Naive thymus-derived CD8-positive, alpha-beta T cell (primary cell): ENCODE measurements at regions not wholly inside any gene's neighbourhood (a gene's known extent, or its start where the extent isn't known, plus 50 kb on each side); places are given as distances from the start of the nearest gene placed in this dataset.
"Not testable (repeated sequence)": the region's sequence is repeated elsewhere in the genome, so short reads cannot be mapped to it uniquely, and the experiment has no call there.

Experiments used
- ATAC-seq, 2 donors: fragments of 150-1000 bp; cut with Tn5 transposase in 1 of 2; sonication (Bioruptor Pico), chemical (Tn5 transposase) in 1 of 2; 1 replicate in 1 of 2; 2 replicates in 1 of 2; pipeline ENCODE4 v1.10.0; 2021; ENCODE audit warnings: mild to moderate bottlenecking in 2 of 2, moderate library complexity in 2 of 2
- POLR2A ChIA-PET: fragments of 350-600 bp; sonication (Branson Sonifier 250); formaldehyde crosslinking; loops from one replicate; lab custom pipeline; 2021; ENCODE audit warnings: antibody characterized with exemption; lab: Charles Lee
- DNase-seq, 10 donors: peaks; one replicate each; pipeline versions ENCODE4 v3.0.0 to v3.0.0-alpha.2; 2020 to 2022
- H3K27ac Mint-ChIP-seq, 10 donors: one replicate each; pipeline ENCODE4 v1.8.0; 2020 to 2022; ENCODE audit warnings: mild to moderate bottlenecking in 10 of 10, mixed read lengths in 10 of 10, moderate library complexity in 4 of 10, inconsistent platforms in 1 of 10
- H3K27me3 Mint-ChIP-seq, 5 donors: one replicate each; pipeline ENCODE4 v1.8.0; 2021 to 2022; ENCODE audit warnings: mixed read lengths in 5 of 5
- H3K36me3 Mint-ChIP-seq, 3 donors: one replicate each; pipeline ENCODE4 v1.8.0; 2020 to 2022; ENCODE audit warnings: mixed read lengths in 3 of 3, mild to moderate bottlenecking in 2 of 3, inconsistent platforms in 1 of 3
- H3K4me1 Mint-ChIP-seq, 4 donors: one replicate each; pipeline ENCODE4 v1.8.0; 2021 to 2022; ENCODE audit warnings: mixed read lengths in 4 of 4
- H3K4me3 Mint-ChIP-seq, 10 donors: one replicate each; pipeline ENCODE4 v1.8.0; 2020 to 2022; ENCODE audit warnings: mild to moderate bottlenecking in 10 of 10, mixed read lengths in 10 of 10, moderate library complexity in 6 of 10, inconsistent platforms in 1 of 10
- H3K9me3 Mint-ChIP-seq, 9 donors: one replicate each; pipeline ENCODE4 v1.8.0; 2020 to 2022; ENCODE audit warnings: mixed read lengths in 9 of 9, mild to moderate bottlenecking in 3 of 9, inconsistent platforms in 1 of 9, moderate library complexity in 1 of 9

DNA sequence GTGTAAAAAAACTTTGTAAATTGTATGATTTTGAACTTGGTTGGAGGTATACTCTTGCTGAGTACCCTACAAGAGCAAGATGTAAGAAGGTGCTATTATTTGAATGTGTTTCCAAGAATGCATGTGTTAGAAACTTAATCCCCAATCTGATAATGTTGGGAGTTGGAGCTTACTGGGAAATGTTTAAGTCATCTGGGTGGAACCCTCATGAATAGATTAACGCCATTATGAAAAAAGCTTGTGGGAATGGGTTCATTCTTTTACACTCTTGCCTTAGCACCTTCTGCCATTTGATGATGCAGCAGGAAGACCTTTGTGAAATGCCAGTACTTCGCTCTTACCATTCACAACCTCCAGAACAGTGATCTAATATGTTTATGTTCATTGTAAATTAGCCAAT lies 498.3 kb downstream of the TMEM135 start:
- Mint-ChIP-seq H3K4me3 (no peak overlapping the region), H3K9me3 (peaks cover 0 to 8% (median 0%) of the 10 kb centered on the region in 9 donors), H3K27ac (no peak overlapping the region), H3K27me3 (peaks cover 0 to 2% (median 1%) of the 10 kb centered on the region in 5 donors), H3K36me3 (no peaks in the 10 kb centered on the region), H3K4me1 (no peaks in the 10 kb centered on the region)
- DNase-seq (no peak), ATAC-seq (no peak)
- POLR2A ChIA-PET, result no interaction called here

- H3K4me3 Mint-ChIP-seq, result no peak overlapping the region
- POLR2A ChIA-PET, result no interaction called here
- no peak overlapping the region for H3K27ac Mint-ChIP-seq
- DNase-seq (no peak), ATAC-seq (no peak)
- H3K4me1 Mint-ChIP-seq, result no peaks in the 10 kb centered on the region
- H3K27me3 Mint-ChIP-seq, result peaks cover 0 to 2% (median 1%) of the 10 kb centered on the region in 5 donors
- peaks cover 0 to 8% (median 0%) of the 10 kb centered on the region in 9 donors for H3K9me3 Mint-ChIP-seq
- H3K36me3 Mint-ChIP-seq, result no peaks in the 10 kb centered on the region
Measured at GRCh38 chr11:87535513-87535912, 497.8 kb downstream of the TMEM135 start.

- not testable (repeated sequence) for H3K27me3 Mint-ChIP-seq, H3K9me3 Mint-ChIP-seq, H3K27ac Mint-ChIP-seq, H3K4me1 Mint-ChIP-seq, DNase-seq, H3K4me3 Mint-ChIP-seq, ATAC-seq, H3K36me3 Mint-ChIP-seq
- POLR2A ChIA-PET, result interaction anchor here (0.6 kb wide), 1 partner anchor 1214 kb away, joined by 3 read pairs; no protein-coding TSS in a partner anchor
Measured at GRCh38 chr11:87531835-87532234, 494.1 kb downstream of the TMEM135 start.

GRCh38 chr11:87529486-87529885 lies 491.8 kb downstream of the TMEM135 start:
- no peaks in the 10 kb centered on the region for H3K4me1 Mint-ChIP-seq
- H3K9me3 Mint-ChIP-seq, result peaks cover 0 to 7% (median 0%) of the 10 kb centered on the region in 9 donors
- peaks cover 0 to 2% (median 1%) of the 10 kb centered on the region in 5 donors for H3K27me3 Mint-ChIP-seq
- no peak overlapping the region for H3K4me3 Mint-ChIP-seq
- no peak overlapping the region for H3K27ac Mint-ChIP-seq
- ATAC-seq, result no peak
- no peaks in the 10 kb centered on the region for H3K36me3 Mint-ChIP-seq
- DNase-seq, result no peak
- POLR2A ChIA-PET, result no interaction called here

DNA sequence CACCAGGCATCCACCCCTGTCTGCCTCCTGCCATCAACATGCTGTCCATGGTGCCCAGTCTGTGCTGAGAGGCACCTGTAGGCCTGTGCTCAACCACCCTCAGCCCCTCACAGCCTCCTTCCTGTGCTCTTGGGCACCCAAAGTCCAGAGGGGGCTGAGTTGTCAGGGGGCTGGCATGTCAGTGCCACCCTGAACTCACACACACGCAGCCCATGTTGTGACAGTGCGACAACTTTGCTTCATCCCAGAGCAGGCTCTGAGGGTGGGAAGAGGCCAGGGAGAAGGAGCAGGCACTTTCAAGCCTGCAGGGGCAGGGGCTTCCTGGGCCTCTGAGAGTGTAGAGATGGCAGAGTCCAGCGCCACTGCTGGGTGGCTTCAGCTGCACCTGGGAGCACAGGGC lies 491.0 kb downstream of the TMEM135 start:
- POLR2A ChIA-PET, result no interaction called here
- no peak overlapping the region for H3K27ac Mint-ChIP-seq

DNA sequence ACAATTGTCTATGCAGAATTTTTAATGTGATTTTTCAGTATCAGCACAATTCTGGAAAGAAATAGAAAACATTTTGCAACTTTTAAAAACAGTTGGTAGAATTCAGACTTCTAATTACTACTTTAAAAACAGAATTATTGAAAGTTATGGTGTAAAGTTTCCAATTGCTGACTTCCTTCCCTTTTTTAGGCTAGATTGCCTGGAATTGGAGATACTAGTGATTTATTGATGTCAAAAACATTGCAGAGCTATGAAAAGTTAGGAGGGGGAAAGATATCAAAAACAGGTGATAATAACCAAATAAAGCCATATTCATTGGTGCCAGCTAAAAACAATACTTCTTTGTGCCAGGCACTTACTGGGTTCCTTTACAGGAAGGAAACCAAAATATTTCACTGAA lies 485.5 kb downstream of the TMEM135 start:
- H3K27ac Mint-ChIP-seq, result no peak overlapping the region
- H3K27me3 Mint-ChIP-seq, result peaks cover 0 to 2% (median 0%) of the 10 kb centered on the region in 5 donors
- POLR2A ChIA-PET, result interaction anchor here (0.8 kb wide), 1 partner anchor 11 kb away, joined by 5 read pairs; no protein-coding TSS in a partner anchor
- H3K4me1 Mint-ChIP-seq, result no peaks in the 10 kb centered on the region
- no peaks in the 10 kb centered on the region for H3K36me3 Mint-ChIP-seq
- no peak for ATAC-seq
- no peak overlapping the region for H3K4me3 Mint-ChIP-seq
- no peak for DNase-seq
- H3K9me3 Mint-ChIP-seq, result peaks cover 0 to 10% (median 0%) of the 10 kb centered on the region in 9 donors

More for the DNA sequence above, 491.0 kb downstream of the TMEM135 start:
- ATAC-seq, result no peak
- no peaks in the 10 kb centered on the region for H3K27me3 Mint-ChIP-seq
- H3K4me1 Mint-ChIP-seq, result no peaks in the 10 kb centered on the region
- no peaks in the 10 kb centered on the region for H3K36me3 Mint-ChIP-seq
- H3K9me3 Mint-ChIP-seq, result peaks cover 0 to 11% (median 2%) of the 10 kb centered on the region in 9 donors
- H3K4me3 Mint-ChIP-seq, result no peak overlapping the region
- DNase-seq, result no peak

DNA sequence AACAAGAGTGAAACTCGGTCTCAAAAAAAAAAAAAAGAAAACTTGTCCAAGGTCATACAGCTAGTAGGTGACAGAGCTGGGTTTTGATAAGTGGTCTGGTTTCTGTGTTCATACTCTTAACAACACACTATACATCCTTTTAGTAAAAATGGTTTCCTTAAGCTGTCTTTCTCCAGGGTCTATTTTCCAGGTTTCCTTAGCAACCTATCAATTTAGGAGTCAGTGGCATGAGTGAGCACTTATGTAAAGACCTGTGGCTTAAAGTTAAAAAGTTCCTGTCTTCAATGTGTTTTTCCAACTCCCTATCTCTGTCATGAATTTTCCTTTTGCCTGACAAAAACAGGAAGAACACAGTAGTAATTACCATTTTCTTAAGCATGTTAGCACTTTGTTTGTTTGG lies 480.5 kb downstream of the TMEM135 start:
- Mint-ChIP-seq H3K4me3 (no peak overlapping the region), H3K27me3 (peaks cover 0 to 11% (median 5%) of the 10 kb centered on the region in 5 donors), H3K4me1 (no peaks in the 10 kb centered on the region), H3K9me3 (peaks cover 0 to 6% (median 2%) of the 10 kb centered on the region in 9 donors), H3K36me3 (no peaks in the 10 kb centered on the region), H3K27ac (no peak overlapping the region)
- POLR2A ChIA-PET, result no interaction called here
- ATAC-seq (no peak), DNase-seq (no peak)

DNA sequence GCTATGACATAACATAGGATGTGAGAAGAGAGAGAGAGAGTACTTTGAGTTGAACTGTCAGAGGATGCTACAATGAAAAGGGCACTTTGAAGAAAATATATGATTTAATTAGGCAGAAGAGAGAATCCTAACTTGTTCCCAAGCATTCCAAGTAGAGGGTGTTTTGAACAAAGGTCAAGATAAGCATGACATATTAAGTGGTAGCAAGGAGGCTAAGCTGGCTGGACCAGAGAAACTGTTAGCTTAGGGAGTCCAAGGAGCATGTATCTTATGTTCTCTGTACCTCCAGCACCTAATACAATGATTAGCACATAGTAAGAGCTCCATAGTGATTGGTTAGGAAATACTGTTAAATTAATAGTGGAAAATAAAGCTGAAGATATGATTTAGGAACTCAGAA lies 479.6 kb downstream of the TMEM135 start:
- Mint-ChIP-seq H3K27me3 (peaks cover 0 to 11% (median 7%) of the 10 kb centered on the region in 5 donors), H3K4me3 (no peak overlapping the region), H3K4me1 (no peaks in the 10 kb centered on the region), H3K9me3 (peaks cover 0 to 6% (median under 1%) of the 10 kb centered on the region in 9 donors), H3K36me3 (no peaks in the 10 kb centered on the region), H3K27ac (no peak overlapping the region)
- no peak for ATAC-seq
- no peak for DNase-seq
- POLR2A ChIA-PET, result no interaction called here

DNA sequence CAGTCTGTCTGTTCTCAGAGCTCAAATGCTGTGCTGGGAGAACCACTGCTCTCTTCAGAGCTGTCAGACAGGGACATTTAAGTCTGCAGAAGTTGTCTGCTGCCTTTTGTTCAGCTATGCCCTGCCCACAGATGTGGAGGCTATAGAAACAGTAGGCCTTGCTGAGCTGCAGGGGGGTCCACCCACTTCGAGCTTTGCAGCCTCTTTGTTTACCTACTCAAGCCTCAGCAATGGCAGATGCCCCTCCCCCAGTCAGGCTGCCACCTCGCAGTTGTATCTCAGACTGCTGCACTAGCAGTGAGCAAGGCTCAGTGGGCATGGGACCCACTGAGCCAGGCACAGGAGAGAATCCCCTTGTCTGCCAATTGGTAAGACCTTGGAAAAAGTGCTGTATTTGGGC lies 470.0 kb downstream of the TMEM135 start:
- peaks cover 0 to 12% (median 9%) of the 10 kb centered on the region in 5 donors for H3K27me3 Mint-ChIP-seq
- POLR2A ChIA-PET, H3K4me1 Mint-ChIP-seq, H3K27ac Mint-ChIP-seq, H3K4me3 Mint-ChIP-seq, H3K36me3 Mint-ChIP-seq, DNase-seq, ATAC-seq: not testable (repeated sequence)
- H3K9me3 Mint-ChIP-seq, result peaks cover 0 to 16% (median 9%) of the 10 kb centered on the region in 9 donors

GRCh38 chr11:87506946-87507345 lies 469.2 kb downstream of the TMEM135 start:
- not testable (repeated sequence) for ATAC-seq

DNA sequence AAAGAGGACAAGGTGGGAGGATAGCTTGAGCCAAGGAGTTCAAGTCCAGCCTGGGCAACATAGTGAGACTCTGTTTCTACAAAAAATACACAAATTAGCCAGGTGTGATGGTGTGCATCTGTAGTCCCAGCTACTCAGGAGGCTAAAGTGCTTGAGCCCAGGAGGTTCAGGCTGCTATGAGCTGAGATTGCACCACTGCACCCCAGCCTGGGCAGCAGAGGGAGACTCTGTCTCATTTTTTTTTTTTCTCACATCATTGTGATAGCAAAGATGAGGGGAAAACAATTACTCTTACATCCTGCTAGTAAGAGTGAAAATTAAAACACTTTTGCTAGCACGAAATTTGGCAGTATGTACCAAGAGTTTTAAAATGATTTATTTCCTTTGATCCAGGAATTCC lies 463.7 kb downstream of the TMEM135 start:
- Mint-ChIP-seq H3K4me3 (no peak overlapping the region), H3K4me1 (no peaks in the 10 kb centered on the region), H3K36me3 (no peaks in the 10 kb centered on the region), H3K27me3 (peaks cover 0 to 3% (median 0%) of the 10 kb centered on the region in 5 donors), H3K27ac (no peak overlapping the region), H3K9me3 (peaks cover 0 to 29% (median 10%) of the 10 kb centered on the region in 9 donors)
- POLR2A ChIA-PET, result no interaction called here
- ATAC-seq (no peak), DNase-seq (no peak)

More at GRCh38 chr11:87506946-87507345, 469.2 kb downstream of the TMEM135 start:
- H3K4me3 Mint-ChIP-seq, DNase-seq, H3K27ac Mint-ChIP-seq, H3K4me1 Mint-ChIP-seq, H3K36me3 Mint-ChIP-seq, POLR2A ChIA-PET: not testable (repeated sequence)
- Mint-ChIP-seq H3K9me3 (peaks cover 0 to 16% (median 9%) of the 10 kb centered on the region in 9 donors), H3K27me3 (peaks cover 0 to 12% (median 9%) of the 10 kb centered on the region in 5 donors)

GRCh38 chr11:87494936-87495335 lies 457.2 kb downstream of the TMEM135 start:
- not testable (repeated sequence) for ATAC-seq, H3K27ac Mint-ChIP-seq
- peaks cover 0 to 31% (median 7%) of the 10 kb centered on the region in 9 donors for H3K9me3 Mint-ChIP-seq

DNA sequence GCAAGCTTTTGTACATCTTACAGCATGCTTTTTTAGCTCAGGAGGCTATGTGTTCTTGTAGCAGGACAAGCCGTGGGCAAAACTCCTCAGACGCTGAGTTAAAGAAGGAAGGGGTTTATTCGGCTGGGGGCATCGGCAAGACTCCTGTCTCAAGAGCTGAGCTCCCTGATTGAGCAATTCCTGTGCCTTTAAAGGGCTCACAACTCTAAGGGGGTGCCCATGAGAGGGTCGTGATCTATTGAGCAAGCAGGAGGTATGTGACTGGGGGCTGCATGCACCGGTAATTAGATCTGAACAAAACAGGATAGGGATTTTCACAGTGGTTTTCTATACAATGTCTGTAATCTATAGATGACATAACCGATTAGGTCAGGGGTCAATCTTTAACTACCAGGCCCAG lies 456.3 kb downstream of the TMEM135 start:
- POLR2A ChIA-PET, DNase-seq, H3K4me3 Mint-ChIP-seq, H3K36me3 Mint-ChIP-seq, ATAC-seq, H3K4me1 Mint-ChIP-seq, H3K27ac Mint-ChIP-seq: not testable (repeated sequence)
- Mint-ChIP-seq H3K27me3 (peaks cover 0 to 16% (median 1%) of the 10 kb centered on the region in 5 donors), H3K9me3 (peaks cover 0 to 22% (median 5%) of the 10 kb centered on the region in 9 donors)

More at GRCh38 chr11:87494936-87495335, 457.2 kb downstream of the TMEM135 start:
- H3K36me3 Mint-ChIP-seq, DNase-seq, POLR2A ChIA-PET, H3K4me1 Mint-ChIP-seq, H3K4me3 Mint-ChIP-seq: not testable (repeated sequence)
- peaks cover 0 to 16% (median under 1%) of the 10 kb centered on the region in 5 donors for H3K27me3 Mint-ChIP-seq

- Mint-ChIP-seq H3K27me3 (peaks cover 0 to 16% (median 1%) of the 10 kb centered on the region in 5 donors), H3K9me3 (peaks cover 0 to 17% (median 4%) of the 10 kb centered on the region in 9 donors), H3K27ac (no peak overlapping the region), H3K4me3 (no peak overlapping the region), H3K36me3 (no peaks in the 10 kb centered on the region), H3K4me1 (no peaks in the 10 kb centered on the region)
- DNase-seq, result no peak
- POLR2A ChIA-PET, result no interaction called here
- no peak for ATAC-seq
Measured at GRCh38 chr11:87493516-87493915, 455.8 kb downstream of the TMEM135 start.
